ENCODE measurements at regions not wholly inside any gene's neighbourhood (a gene's known extent, or its start where the extent isn't known, plus 50 kb on each side); places are given as distances from the start of the nearest gene placed in this dataset.
"Not testable (repeated sequence)": the region's sequence is repeated elsewhere in the genome, so short reads cannot be mapped to it uniquely, and the experiment has no call there.

DNA sequence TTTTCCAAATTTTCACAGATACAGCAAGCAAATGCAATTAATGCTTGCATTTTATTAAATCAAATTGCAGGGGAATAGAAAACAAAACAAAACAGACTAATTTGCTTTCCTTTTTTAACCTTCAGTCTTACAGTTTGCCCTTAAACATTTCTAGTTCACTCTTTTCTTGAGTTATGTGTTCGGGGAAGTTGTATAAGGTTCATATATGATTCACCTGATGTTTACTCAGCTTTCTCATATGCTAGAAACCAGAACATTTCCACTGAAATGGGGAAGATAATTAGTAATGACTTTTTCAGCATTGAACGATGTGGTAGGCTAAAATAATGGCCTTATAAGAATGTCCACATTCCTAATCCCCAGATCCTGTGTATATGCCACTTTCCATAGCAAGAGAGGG is 176.2 kb upstream of the NBPF9 start:
- DNase-seq, result not testable (repeated sequence)

DNA sequence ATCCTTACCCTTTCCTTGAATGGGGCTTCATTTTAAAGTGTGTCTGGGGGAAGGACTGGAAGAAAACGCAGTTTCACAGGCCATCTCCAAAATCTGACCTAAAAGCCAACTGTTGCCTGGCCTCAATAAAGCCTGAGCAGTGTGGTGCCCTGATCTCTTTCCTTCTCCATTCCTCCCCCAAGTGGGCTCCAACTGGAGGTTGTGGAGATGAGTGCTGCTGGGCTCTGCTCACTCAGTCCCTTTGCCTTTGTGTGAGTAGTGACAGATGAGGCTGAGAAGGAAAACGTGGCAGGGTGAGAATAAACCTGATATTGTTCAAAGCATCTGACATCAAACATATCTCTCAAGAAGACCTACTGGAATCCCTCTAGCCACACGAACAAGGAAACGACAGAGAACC is 181.4 kb upstream of the NBPF9 start:
- not testable (repeated sequence) for DNase-seq

DNA sequence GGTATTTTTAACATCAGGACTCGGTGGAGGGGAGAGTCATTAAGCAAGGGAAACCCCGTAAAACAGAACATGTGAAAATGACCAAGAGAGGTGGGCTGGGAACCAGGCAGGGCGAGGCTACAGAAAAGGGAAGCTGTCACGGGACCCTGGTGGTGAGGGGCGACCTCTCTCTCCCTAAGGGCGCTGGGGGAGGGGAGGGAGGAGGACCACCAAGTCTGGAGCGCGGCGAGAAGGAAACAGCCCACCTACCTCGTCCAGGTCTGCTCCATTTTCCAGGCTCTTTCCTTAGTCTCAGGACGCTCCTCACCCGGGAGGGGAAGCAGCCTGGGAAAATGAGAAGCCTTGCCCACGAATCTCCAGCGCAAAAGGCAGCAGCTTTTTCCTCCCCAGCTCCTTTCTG is 181.9 kb upstream of the NBPF9 start:
- not testable (repeated sequence) for DNase-seq

DNA sequence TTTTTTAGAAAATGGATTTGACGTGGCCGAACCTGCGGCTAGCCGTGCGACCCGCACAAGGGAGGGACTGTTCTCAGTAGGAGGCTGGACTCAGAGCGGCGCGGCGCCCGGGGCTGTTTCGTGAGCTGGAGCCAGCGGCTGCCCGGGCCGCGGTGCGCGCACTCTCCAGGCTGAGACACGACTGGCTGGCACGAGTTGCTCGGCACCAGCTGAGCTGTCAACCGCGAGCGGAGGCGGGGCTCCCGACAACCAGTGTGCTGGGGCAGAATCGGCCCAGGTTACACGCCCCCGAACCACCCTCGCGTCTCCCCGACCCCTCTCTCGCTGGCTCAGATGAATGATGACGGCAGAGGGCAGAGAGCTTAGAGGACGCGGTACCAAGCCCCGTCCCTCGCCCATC is 182.3 kb upstream of the NBPF9 start:
- DNase-seq, result not testable (repeated sequence)

DNA sequence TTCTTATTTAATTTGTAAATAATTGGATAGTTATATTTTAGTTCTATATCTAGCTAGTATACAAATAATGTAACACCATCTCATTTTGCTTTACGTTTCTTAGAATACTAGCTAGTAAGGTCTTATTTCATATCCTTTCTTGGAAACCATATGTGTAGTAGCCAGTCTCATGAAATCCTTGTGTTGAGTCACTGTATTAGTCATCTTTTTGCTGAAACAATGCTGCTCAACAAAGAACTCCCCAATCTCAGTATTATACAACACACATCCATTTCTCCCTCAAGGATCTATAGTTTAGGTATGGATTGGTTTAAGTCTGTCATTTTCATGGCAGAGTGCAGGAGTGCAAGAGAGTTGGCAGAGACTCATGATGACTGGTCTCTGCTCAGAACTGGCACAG is 185.2 kb upstream of the NBPF9 start:
- DNase-seq, result not testable (repeated sequence)

DNA sequence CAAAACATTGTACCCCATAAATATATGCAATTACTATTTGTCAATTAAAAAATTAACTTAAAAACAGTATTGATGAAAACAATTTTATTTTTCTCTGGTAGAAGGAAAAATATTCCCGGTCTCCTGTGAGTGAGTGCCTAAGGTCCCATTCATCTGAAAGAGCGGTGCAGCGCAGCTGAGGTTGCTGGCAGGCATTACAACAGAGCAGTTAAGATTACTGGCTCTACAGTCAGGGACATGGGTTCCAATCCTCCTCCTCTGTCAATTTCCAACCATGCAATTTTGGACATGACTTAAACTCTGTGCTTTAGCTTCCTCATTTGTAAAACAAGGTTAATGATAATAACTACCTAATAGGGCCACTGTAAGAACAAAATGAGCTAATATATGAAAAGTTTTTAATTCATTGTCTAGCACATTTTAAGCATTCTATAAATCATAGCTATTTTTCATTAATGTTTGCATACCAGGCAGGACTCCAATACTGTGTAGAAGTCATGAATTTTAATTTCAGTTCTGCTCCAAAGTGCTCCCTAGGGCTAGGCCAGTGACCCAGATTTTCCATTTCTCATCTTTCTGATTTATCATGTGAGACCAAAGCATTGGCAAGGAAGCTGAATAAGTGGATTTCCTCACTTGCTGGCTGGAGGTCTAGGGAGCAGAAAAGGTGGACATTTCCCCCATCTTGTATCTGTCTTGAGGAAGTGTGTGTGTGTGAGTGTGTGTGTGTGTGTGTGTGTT is 174.2 kb upstream of the NBPF19 start:
- DNase-seq, result not testable (repeated sequence)

DNA sequence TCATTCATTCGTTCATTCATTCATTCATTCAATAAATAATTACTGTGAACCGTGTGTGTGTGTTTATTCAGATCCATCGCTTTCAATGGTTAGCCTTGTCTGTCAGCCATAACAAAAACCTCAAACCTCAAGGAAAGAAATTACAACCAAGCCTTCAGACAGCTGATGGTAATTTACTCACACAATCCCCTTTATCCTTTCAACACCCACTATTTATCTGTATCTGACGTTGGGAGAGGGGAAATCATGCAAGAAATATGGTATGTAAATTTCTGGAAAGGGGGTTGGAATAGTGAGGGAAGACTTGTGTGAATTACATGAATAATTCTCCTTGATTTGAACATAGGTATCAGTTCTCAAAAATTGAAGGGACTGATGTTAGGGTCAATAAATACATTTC is 173.6 kb upstream of the NBPF19 start:
- DNase-seq, result not testable (repeated sequence)

DNA sequence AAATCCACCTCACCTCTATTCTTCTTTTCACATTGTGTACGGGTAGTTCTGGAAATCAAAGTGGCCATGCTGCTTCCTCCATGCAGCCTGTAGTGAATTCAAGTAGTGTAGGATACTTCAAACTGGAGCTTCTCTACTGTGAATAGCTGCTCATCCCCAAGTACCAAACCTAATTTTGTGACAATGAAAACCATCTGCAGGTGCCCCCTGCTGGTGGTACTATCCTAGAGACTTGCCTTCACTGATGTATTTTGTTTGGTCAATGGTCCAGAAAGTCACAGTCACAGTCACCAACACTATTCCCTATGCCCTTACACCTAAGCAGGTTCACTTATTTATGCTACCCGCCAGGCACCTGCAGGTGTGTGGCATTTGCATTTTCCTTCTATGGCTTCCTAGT is 170.0 kb upstream of the NBPF19 start:
- DNase-seq, result not testable (repeated sequence)

DNA sequence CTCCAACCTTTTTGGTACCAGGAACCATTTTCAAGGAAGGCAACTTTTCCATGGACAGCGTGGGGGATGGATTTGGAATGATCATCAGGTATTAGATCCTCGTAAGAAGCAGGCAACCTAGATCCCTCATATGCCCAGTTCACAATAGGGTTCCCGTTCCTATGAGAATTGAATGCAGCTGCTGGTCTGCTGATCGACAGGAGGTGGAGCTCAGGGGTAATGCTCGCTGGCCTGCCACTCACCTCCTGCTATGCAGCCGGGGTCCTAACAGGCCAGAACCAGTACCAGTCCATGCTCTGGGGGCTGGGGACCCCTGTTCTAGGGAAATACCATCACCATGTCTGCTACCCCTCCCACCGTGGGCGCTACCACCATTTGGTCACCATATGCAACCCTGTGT is 167.2 kb upstream of the NBPF19 start:
- DNase-seq, result not testable (repeated sequence)

DNA sequence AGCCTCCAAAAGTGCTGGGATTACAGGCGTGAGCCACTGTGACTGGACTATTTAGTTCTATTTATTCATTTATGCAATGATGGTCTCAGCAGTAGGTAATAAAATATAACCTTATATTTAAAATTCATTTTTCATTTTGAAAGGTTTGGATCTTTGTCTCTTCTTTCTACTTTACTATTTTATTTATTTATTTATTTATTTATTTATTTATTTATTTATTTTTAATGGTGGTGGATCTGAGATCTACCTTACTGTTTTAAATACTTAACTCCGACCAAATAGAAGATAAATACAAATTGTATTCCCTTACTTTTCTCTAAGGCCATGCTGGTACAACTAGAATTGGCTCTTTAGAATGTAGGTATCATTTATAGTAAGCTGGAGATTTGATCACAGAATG is 159.9 kb upstream of the NBPF19 start:
- not testable (repeated sequence) for DNase-seq

DNA sequence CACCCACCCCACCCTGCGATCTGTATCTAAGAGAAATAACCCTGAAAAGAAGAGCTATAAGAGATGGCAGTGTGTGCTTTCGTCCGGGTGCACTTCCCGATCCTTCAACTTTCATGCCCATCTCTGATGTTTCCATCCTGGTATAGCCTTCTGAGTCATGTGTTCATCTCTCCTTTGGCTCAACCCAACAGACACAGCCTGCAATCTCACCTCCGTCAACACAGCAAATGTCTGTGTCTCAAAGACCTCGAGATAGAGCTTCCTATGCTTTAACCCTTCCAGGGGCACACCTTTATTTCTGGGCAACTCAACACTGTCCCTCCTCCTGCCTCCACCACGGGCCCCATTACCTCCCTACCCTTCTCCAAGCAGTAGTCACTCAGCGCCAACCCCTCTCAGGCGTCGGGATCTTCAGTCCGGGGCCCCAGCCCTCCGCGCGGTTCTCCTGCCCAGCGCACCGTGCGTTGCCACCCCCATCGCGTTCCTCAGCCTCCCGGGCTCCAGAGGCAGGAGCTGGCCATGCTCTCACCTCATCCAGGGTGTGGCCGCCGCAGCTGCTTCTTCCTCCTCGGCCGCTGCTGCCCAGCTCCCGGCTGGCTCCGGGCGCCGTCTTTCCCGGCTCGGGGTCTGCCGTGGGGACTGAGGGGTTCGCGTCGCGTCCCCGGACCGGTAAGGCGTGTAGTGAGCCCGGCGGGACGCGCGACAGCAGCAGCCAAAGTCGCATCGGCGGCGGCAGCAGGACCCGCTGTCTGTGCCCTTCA is 153.7 kb upstream of the NBPF19 start:
- not testable (repeated sequence) for DNase-seq

DNA sequence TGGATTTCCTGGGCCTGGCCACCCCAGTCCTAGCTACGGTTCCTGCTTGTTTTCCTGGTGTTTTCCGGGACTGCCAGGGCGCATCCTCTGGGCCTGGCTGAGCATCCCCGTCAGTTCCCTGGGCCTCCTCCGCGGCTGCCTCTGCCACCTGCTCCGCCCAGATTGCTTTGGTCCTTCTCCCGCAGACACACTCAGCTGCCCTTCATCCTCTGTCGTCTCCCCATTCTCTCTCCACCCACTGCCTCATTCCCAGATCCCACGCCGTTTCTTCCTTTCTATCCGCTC is 153.2 kb upstream of the NBPF19 start:
- DNase-seq, result not testable (repeated sequence)

DNA sequence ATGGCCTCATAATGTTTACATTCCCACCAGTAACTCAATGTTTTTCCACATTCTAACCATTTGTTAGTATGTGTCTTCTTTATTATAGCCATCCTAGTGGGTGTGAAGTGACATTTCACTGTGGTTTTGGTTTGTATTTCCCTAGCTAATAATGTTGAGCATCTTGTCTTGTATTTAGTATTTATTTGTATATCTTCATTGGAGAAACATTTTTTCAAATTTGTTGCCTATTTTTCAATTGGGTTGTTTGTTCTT is 144.8 kb upstream of the NBPF19 start:
- DNase-seq, result not testable (repeated sequence)

DNA sequence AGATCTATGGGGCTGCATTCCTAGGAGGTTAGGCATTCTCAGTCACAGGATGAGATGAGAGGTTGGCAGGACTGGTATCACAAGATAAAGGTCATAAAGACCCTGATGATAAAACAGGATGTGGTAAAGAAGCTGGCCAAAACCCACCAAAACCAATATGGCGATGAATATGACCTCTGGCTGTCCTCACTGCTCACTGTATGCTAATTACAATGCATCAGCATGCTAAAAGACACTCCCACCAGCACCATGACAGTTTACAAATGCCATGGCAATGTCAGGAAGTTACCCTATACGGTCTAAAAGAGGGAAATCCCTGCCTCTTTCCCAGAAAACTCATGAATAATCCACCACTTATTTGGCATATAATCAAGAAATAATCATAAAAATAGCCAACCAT is 138.8 kb upstream of the NBPF19 start:
- not testable (repeated sequence) for DNase-seq

DNA sequence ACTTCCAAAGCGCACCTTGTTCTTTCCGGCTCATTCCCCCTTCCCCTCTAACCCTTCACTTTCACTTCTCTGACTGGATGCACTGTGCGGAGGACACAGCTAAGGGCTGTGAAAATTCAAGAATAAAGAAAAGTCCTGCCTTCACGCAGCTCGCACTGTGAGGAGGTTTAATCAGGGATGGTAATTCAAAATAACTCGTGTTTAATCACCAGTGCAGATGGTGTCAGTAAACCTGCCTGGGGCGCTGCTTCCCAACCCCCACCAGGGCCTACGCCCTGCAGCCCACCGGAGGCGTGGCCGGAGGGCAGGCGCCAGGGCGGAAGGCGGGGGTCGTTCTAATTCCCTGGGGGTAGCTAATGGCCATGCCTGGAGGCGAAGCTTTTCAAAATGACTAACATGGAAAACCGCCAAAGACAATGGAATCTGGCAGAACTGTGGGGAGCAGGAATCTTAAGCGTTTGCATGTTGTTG is 136.6 kb upstream of the NBPF19 start:
- not testable (repeated sequence) for DNase-seq

DNA sequence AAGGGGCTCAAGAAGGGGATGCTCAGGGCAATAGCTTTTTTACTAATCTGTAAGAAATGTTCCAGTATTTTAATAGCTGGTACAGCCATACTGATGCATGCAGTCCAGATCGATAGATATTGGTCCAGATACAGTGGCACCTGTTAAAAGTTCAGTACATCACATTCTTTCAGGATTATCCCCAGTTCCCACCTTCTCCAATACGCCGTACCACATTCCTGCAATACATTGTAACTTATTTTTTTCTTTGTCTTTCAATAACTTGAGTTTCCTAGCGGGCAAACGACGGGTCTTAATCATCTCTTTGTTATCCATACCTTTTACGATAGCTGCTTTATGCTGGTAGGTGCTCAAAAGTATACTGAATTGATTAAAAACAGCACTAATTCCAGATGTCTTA is 136.1 kb upstream of the NBPF19 start:
- not testable (repeated sequence) for DNase-seq

DNA sequence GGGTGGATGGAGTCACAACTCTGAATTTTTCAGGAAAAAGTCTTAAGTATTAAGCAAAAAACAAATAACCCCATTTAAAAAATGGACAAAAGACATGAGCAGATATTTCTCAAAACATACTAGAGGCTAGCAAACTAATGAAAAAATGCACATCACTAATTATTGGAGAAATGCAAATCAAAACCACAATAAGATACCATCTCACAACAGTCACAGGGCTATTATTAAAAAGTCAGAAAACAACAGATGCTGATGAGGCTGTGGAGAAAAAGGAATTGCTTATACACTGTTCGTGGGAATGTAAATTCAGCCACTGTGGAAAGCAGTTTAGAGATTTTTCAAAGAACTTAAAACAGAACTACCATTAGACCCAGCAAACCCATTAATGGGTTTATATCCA is 125.4 kb upstream of the NBPF19 start:
- DNase-seq, result not testable (repeated sequence)

DNA sequence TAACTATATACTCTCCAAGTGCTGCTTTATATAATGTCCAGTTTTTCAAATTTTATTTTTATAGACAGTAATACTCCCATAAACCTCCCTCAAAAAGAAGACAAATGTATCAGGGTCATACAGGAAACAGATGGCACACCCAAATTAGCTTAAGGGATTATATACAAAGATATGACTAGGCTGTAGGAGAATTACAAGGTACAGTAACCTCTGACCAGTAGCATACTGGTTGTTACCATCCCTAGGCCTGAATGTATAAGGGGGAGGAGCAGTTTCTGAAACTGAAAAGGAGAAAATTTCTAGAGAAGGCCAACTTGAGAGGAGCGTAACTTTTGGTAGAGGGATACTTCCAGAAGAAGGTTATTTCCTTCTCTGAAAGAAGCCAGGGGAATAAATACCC is 122.6 kb upstream of the NBPF19 start:
- not testable (repeated sequence) for DNase-seq

DNA sequence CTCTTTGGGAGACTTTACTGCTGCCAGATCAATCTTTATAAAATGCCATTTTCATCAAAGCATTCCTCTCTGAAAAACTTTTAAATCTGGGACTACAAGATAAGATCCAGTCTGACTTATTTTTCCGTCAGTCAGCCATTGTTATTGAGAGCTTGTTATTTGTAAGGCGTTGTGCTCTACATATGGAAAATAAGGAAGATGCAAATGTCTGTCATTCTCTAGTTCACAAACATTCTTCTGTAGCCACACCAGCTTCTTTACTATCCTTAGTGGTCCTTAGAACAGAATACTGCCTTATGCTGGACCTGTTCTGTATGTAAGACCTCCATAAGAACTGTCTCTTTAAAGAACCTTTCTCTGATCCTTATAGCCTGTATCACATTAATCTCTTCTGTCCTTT is 120.3 kb upstream of the NBPF19 start:
- not testable (repeated sequence) for DNase-seq

DNA sequence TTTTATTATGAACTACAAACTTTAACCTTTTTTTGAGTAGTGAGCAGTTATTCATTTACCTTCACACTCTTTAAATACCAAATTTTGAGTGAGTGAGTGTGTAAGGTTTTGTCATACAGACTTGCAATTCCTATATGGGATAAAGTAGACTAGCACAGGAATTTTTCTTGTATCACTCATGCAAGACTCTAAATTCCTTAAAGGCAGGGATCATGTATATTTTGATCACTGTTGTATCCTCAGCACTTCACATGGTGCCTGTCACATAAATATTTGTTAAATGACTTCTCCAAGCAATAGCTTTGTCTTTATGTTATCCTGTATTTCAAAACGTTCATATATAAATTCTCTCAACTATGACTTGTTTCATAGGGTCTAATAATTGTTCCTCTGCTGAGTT is 119.1 kb upstream of the NBPF19 start:
- DNase-seq, result not testable (repeated sequence)

DNA sequence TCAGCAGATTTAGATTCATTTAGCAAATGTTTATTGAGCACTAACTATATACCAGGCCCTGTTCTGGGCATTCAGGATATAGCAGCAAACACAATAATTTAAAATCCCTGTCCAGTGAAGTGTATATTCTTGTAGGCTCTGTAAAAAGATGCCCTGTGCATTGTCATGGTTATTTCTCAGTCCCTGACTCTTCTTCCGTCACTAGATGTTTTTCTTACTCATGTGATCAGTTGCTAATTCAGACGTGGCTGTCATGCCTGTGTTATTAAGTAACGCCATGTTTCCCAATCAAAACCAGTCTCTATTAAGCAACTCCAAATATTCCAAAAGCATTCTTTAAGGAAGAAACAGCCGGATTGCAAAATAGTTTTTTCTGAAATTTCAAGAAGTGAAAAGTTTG is 118.7 kb upstream of the NBPF19 start:
- not testable (repeated sequence) for DNase-seq

DNA sequence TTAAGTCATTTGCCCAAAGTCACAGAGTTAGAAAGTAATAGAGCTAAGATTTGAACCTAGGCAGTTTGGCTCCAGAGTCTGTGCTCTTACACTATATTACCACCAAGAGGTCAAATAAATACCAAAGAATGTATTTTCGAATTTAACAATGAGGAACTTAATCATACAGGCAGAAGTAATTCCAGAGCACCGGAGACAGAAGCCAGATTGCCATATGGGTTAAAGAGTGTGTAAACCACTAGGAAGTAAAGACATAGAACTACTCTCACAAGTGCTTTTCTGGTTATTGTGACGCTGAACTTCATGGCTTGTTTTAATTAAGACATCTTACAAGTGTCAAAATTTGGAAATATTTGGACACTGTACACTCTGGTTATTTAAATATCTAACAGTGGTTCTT is 114.5 kb upstream of the NBPF19 start:
- not testable (repeated sequence) for DNase-seq

DNA sequence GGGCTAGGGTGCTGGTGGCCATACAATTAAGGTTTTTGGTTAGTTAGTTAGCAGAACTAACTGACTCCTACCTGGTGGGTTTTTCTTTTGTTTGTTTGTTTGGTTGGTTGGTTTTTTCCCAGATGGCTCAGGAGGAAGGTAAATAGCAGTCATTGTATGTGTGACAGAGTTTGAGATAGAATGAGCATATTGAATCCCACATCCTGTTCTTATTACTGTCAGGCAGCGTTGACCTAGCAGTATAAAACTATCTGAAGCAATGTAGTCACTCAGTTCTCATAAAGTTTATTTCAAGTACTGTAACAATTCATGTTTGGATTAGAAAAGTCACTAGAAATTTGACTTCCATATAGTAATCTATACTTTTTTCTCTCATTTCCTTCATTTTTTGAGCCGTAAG is 113.5 kb upstream of the NBPF19 start:
- not testable (repeated sequence) for DNase-seq

DNA sequence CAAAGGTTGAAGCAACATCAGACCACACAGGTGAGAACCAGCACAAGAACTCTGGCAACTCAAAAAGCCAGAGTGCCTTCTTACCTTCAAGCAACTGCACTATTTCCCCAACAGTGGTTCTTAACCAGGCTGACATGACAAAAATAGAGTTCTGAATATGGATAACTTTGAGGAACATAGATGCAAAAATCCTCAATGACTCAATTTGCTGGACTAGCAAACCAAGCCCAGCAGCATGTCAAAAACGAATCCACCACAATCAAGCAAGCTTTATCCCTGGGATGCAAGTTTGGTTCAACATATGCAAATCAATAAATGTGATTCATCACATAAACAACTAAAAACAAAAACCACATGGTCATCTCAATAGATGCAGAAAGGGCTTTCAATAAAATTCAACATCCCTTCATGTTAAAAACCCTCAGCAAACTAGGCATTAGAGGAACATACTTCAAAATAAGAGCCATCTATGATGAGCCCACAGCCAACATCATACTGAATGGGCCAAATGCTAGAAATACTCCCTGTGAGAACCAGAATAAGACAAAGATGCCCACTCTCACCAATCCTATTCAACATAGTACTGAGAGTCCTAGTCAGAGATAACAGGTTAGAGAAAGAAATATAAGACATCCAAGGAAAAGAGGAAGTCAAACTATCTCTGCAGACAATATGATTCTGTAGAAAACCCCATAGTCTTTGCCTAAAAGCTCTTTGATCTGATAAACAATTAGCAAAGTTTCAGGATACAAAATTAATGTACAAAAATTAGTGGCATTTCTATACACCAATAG is 110.5 kb upstream of the NBPF19 start:
- not testable (repeated sequence) for DNase-seq
